CD4-positive, alpha-beta T cell treated with Interleukin-15 for 1 hour (primary cell): ENCODE measurements at regions not wholly inside any gene's neighbourhood (a gene's known extent, or its start where the extent isn't known, plus 50 kb on each side); places are given as distances from the start of the nearest gene placed in this dataset.
A peak's percentile ranks its signal among the peaks of the same experiment; 100 is the strongest.

Experiments used
- DNase-seq: peaks from one replicate; pipeline ENCODE4 v3.0.0-alpha.2; 2020

DNA sequence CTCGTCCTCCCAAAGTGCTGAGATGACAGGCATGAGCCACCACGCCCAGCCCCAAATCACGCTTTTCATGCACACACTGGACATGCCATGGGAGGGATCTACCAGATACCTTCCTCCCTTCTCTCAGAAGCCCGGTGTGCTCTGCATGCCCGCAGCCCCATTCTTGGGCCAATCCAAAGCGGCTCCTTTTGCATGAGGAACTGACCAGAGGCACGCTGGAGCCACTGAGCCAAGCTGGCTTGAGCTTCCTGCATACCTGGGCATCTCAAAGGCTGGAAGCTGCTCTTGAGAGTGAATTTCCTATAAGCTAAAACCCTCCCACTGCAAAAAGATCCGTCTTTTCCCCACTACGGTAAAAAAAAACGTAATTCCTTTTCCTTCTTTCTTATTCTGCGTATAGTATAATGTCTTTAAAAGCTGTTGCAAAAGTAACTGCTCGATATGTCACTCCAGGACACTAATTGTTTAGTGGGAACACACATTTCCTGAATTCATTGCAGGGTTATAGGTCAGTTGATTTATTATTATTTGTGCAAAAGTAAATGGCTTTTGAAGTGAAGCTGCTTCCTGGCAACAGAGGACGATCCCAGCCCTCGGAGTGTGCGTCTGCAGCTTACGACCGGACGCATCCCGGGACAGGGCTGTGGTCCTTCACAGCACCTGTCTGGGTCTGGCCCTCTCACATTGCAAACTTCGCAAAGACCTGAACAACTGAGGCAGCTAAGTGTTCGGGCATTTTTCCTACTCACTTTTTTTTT is 61.8 kb upstream of the ETS2 start:
- DNase-seq: no peak

DNA sequence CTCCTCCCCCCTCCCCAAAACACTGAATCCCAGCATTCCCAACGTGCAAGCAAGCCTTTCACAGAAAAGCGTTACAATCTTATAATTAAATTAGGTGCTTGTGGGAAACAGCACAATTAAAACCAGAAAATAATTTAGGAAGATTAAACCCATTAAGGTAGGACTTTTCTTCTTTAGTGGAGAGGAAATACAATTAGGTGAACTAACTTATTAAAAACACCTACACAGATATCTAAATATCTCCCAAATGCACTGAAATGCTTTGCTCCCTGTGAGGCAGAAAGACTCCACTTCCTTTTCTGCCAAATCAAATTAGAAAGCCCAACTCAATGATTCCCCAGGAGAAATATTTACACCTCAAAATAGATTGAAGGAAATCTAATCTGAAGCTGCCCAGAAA is 60.9 kb upstream of the ETS2 start:
- no peak for DNase-seq

DNA sequence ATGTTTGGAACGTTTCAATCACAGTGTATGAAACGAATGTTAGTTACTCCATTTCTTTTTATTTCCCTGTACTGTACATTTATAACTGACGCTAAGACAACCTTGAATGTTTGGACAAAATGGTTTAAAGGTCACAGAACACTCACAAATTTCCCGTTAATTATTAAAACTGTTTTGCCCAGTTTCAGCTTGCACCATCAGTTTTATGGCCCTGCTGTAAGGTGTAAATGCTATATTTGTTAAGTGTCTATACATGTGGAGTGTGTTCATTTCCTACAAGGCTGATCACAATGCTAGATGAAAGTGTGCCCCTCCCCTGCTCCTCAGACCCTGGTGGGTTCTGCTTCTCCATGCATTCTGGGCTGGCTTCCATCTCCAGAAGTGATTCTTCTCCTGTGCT is 57.9 kb upstream of the ETS2 start:
- DNase-seq: no peak

DNA sequence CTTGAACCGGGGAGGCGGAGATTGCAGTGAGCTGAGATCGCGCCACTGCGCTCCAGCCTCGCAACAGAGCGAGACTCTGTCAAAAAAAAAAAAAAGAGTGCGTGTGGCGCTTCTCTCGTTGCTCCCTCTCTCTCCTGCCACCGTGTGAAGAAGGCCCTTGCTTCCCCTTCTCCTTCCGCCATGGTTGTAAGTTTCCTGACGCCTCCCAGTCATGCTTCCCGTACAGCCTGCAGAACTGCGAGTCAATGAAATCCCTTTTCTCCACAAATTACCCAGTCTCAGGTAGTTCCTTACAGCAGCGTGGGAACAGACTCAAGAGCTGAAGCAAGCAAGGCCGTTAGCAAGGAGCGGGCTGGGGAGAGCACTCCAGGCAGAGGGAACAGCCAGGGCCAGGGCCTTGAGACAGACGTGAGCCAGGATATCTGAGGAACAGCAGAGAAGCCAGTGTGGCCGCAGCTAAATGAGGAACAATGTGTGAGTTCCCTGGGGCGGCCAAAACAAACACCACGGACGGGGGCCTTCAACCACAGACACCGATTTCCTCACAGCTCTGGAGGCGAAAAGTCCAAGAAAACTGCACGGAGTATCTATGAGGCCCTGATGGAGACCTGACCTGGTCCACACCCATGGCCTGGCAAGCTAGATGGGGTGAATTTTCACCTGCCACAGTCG is 54.2 kb upstream of the ETS2 start:
- DNase-seq: peak; percentile 53

DNA sequence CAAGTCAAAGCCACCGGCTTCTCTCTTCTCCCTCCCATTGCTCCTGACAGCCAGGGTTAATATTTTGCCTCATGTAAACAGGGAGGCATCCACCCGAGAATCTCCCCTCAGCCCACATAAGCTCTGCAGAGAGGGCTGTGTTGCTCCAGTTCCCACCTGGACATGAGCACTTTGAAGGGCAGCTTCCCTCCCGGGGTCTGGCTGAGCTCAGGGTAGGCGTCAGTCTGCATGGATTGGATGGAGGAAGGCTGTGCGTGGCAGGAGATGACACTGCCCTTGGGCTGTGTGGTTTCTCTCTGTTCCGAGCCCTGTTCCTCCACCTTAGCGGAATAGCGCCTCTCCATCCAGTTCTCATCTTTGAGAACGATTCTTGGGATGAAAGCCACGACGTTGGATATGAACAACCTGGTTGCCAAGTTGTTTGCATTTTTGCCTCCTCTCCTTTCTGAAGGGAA is 53.7 kb upstream of the ETS2 start:
- no peak for DNase-seq

DNA sequence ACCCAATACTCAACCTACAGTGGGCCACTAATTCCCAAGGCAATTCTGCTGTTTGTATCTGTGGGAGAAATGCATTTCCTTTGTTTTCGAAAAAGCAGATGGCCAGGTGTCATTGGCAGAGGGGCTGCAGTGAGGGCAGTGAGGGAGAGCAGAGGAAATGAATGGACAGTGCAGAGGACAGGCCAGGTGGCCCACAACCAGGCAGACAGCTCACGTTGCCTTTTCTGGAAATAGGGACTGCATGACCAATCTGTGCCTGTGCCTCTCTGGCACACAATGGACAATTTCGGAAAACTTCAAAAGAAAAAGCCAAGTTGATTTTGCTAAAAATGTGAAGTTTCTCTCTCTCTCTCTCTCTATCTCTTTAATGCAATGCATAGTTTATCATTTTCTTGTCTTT is 52.6 kb upstream of the ETS2 start:
- no peak for DNase-seq

DNA sequence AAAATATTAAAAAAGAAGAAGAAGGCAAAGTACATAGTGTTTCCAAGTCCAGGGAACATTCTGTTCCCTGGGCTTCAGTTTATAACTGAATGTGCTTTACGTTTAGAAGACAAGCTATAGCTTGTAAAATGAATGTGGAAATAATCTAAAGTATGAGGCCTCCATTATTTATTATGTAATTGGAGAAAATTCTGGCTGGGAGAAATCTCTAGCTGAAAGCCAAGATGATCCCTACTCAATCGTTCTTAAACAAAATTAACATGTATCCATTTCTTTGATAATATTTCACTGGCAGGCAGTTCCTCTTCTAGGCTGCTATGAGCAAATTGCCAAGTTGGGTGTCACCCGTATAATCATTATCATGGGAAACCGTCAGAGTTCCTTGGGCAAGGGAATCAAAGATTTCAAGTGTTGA is 52.2 kb upstream of the ETS2 start:
- DNase-seq: no peak
